ENCODE measurements at regions not wholly inside any gene's neighbourhood (a gene's known extent, or its start where the extent isn't known, plus 50 kb on each side); places are given as distances from the start of the nearest gene placed in this dataset.

GRCh38 chr15:97162805-97163495, 797.6 kb upstream of the ARRDC4 start:
- Histone ChIP-seq H3K36me3 (ENCODE audit: control insufficient read depth in 2 of 2, extremely low read depth in 1 of 2, insufficient read depth in 2 of 2, low read length in 2 of 2) (no peaks in the 10 kb centered on the region), H3K27me3 (ENCODE audit: control insufficient read depth, extremely low read depth, insufficient read depth, low read length) (no peaks in the 10 kb centered on the region), H3K4me1 (ENCODE audit: control insufficient read depth, extremely low read depth, insufficient read depth, low read length) (no peaks in the 10 kb centered on the region), H3K9me3 (ENCODE audit: control insufficient read depth, low read depth, low read length) (no peaks in the 10 kb centered on the region), H2AFZ (ENCODE audit: control insufficient read depth, low read length) (no peak overlapping the region), H3K27ac (ENCODE audit: control insufficient read depth, insufficient read depth, low read length) (no peak overlapping the region), H3K4me2 (ENCODE audit: control insufficient read depth, extremely low read depth, insufficient read depth, low read depth, low read length) (no peak overlapping the region), H4K20me1 (ENCODE audit: control insufficient read depth, extremely low read depth, insufficient read depth, low read length) (no peaks in the 10 kb centered on the region), H3K9ac (ENCODE audit: control insufficient read depth, extremely low read depth, insufficient read depth, low read length) (no peak overlapping the region), H3K79me2 (ENCODE audit: control insufficient read depth, insufficient read depth, low read length) (no peaks in the 10 kb centered on the region), H3K9me1 (ENCODE audit: control insufficient read depth, extremely low read depth, insufficient read depth, low read length) (no peaks in the 10 kb centered on the region), H3K4me3 (ENCODE audit: control insufficient read depth in 2 of 3, extremely low read depth in 1 of 3, insufficient read depth in 2 of 3, low read depth in 1 of 3, low read length in 3 of 3) (no peak overlapping the region)
- DNase-seq (ENCODE audit: low read depth, low spot score) = no peak
- no peak for TF ChIP-seq CTCF (optimal IDR thresholded peaks at IDR 0.05 in 1 of 3, IDR thresholded peaks at IDR 0.05 in 1 of 3, conservative IDR thresholded peaks at IDR 0.05 in 1 of 3; ENCODE audit: extremely low read depth in 1 of 3, insufficient read depth in 2 of 3, low read length in 3 of 3)
- no peak for TF ChIP-seq EZH2 (IDR thresholded peaks at IDR 0.05; ENCODE audit: low read length)
- dilution Hi-C loops (cut with MboI; ENCODE audit: extremely low pct_ligation_motif_present, low sequenced_read_pairs) = no loop called here
- FAIRE-seq = no peak

DNA sequence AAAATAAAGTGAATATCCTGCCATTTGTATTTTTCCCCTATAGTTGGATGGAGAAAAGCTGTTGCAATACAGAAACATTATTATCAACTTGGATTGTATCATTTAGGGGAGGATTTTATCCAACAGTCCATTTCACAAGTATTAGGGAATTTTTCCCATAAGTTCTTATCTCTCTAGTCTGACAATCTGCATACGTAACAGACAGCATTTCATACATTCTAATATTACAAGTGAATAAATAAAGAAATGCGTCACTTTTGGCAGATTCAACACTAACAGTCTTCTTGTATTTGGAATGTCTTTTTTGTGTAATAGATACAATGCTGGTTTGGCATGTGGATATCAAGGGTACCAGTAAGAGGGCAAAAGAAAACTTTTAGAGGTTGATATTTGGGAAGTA, 795.3 kb upstream of the ARRDC4 start:
- no peak for FAIRE-seq

More for the DNA sequence above, 795.3 kb upstream of the ARRDC4 start:
- no peaks in the 10 kb centered on the region for H3K9me3 ChIP-seq (ENCODE audit: control insufficient read depth, low read depth, low read length)
- no peak for DNase-seq (ENCODE audit: low read depth, low spot score)
- H3K4me3 ChIP-seq (ENCODE audit: control insufficient read depth in 2 of 3, extremely low read depth in 1 of 3, insufficient read depth in 2 of 3, low read depth in 1 of 3, low read length in 3 of 3) = no peak overlapping the region
- H4K20me1 ChIP-seq (ENCODE audit: control insufficient read depth, extremely low read depth, insufficient read depth, low read length) = no peaks in the 10 kb centered on the region
- no peaks in the 10 kb centered on the region for H3K9me1 ChIP-seq (ENCODE audit: control insufficient read depth, extremely low read depth, insufficient read depth, low read length)
- H3K79me2 ChIP-seq (ENCODE audit: control insufficient read depth, insufficient read depth, low read length) = no peaks in the 10 kb centered on the region
- no peaks in the 10 kb centered on the region for H3K36me3 ChIP-seq (ENCODE audit: control insufficient read depth in 2 of 2, extremely low read depth in 1 of 2, insufficient read depth in 2 of 2, low read length in 2 of 2)
- TF ChIP-seq EZH2 (IDR thresholded peaks at IDR 0.05; ENCODE audit: low read length) (no peak), CTCF (optimal IDR thresholded peaks at IDR 0.05 in 1 of 3, IDR thresholded peaks at IDR 0.05 in 1 of 3, conservative IDR thresholded peaks at IDR 0.05 in 1 of 3; ENCODE audit: extremely low read depth in 1 of 3, insufficient read depth in 2 of 3, low read length in 3 of 3) (no peak)
- H3K27me3 ChIP-seq (ENCODE audit: control insufficient read depth, extremely low read depth, insufficient read depth, low read length) = no peaks in the 10 kb centered on the region
- H3K9ac ChIP-seq (ENCODE audit: control insufficient read depth, extremely low read depth, insufficient read depth, low read length) = no peak overlapping the region
- dilution Hi-C loops (cut with MboI; ENCODE audit: extremely low pct_ligation_motif_present, low sequenced_read_pairs) = no loop called here
- no peaks in the 10 kb centered on the region for H3K4me1 ChIP-seq (ENCODE audit: control insufficient read depth, extremely low read depth, insufficient read depth, low read length)
- H2AFZ ChIP-seq (ENCODE audit: control insufficient read depth, low read length) = no peak overlapping the region
- no peak overlapping the region for H3K27ac ChIP-seq (ENCODE audit: control insufficient read depth, insufficient read depth, low read length)
- H3K4me2 ChIP-seq (ENCODE audit: control insufficient read depth, extremely low read depth, insufficient read depth, low read depth, low read length) = no peak overlapping the region
